ENCODE measurements at regions not wholly inside any gene's neighbourhood (a gene's known extent, or its start where the extent isn't known, plus 50 kb on each side); places are given as distances from the start of the nearest gene placed in this dataset.

DNA sequence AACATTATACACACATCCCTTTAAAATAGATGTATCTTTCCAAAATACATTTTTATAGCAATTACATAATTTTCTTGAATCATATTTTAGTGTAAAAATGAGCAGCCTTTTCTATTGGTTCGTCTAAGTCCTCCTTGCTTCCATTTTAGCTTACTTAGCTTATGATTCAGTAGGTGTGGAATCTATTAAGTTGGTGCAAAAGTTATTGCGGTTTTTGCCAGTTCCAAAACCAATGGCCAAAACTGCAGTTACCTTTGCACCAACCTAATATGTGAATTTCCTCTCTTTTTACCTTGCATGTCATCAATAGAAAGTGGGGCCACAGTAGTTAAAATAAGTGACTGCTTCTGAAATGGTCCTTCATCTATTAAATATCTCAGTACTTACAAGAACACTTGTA lies 279.0 kb downstream of the OTUD1 start:
- TF ChIP-seq EZH2 (IDR thresholded peaks at IDR 0.05; ENCODE audit: insufficient read depth, poor library complexity, severe bottlenecking) (no peak), EZH2phosphoT487 (IDR thresholded peaks at IDR 0.05; ENCODE audit: insufficient read depth, low read depth) (no peak)

Measured in GM23248 (cell line).